GM19463 (cell line): ENCODE measurements at regions not wholly inside any gene's neighbourhood (a gene's known extent, or its start where the extent isn't known, plus 50 kb on each side); places are given as distances from the start of the nearest gene placed in this dataset.
"Not testable (repeated sequence)": the region's sequence is repeated elsewhere in the genome, so short reads cannot be mapped to it uniquely, and the experiment has no call there.

Experiments
- ATAC-seq: cut with Tn5 transposase; IDR thresholded peaks from one replicate; pipeline ENCODE4 v1.9.1; 2021; ENCODE audit warnings: mild to moderate bottlenecking, moderate library complexity; ENCODE audit not compliant: unreplicated experiment

- ATAC-seq = no peak
Measured at GRCh38 chr21:17738176-17738953, 80.8 kb downstream of the C21orf91 start.

- no peak for ATAC-seq
Measured at GRCh38 chr21:17736072-17736471, 83.1 kb downstream of the C21orf91 start.

- no peak for ATAC-seq
Measured at GRCh38 chr21:17733209-17733608, 85.9 kb downstream of the C21orf91 start.

- no peak for ATAC-seq
Measured at GRCh38 chr21:17732306-17732705, 86.8 kb downstream of the C21orf91 start.

- no peak for ATAC-seq
Measured at GRCh38 chr21:17731554-17731953, 87.6 kb downstream of the C21orf91 start.

- no peak for ATAC-seq
Measured at GRCh38 chr21:17730782-17731181, 88.4 kb downstream of the C21orf91 start.

DNA sequence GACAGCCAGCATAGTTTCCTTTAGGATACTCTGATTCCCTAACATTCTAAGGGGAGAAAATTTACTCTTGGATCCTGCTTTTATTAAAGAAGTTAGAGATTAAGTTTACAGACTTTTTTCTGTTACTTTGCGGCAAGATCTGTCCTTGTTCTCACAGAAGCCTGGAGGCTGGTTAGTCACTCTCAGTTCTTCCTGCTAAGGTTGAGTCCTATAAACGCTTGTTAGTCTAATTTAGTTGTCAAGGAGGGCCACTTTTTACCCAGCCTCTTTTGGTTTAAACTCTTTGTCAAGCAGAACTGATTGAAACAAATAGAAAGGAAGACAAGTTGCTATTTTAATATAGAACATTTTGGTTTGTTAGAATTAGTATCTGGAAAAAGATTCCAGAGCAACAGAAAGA, 89.7 kb downstream of the C21orf91 start:
- no peak for ATAC-seq

GRCh38 chr21:17727361-17727760, 91.8 kb downstream of the C21orf91 start:
- no peak for ATAC-seq

DNA sequence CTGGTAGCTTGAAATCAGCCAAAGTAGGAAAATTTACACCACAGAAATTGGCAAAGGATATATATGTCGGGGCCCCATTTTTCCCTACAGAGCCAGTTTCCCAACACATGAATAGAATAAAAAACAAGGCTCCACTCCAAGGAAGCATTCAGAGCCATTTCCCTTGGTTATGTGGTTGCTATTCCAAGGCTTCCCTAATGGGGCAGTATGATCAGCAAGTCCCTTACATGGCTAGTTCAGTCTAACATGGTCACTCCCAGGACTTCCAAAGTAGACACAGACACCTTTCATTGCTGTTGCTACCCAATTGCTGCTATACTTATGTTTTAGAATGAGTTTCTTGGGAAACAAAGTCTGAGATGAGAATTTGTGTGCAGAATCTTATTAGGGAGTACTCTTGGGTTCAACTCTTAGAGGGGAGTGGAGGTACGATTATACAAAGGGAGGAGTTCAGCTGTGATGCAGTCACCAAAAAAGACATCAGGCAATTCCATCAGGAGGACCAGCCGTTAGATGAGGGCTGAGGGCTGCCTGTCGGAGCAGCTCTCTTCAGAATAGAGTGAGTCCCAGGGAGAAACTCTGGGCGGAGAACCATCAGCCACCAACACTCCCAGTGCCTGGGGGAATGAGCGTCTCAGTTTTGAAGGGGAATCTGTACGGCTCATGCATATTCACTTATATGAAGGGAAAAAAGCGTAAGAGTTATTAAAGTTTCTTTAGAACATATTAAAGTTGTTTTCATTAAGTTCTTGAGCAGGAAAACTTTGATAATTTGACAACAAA, 92.9 kb downstream of the C21orf91 start:
- no peak for ATAC-seq

- no peak for ATAC-seq
Measured at GRCh38 chr21:17725339-17725738, 93.8 kb downstream of the C21orf91 start.

- ATAC-seq = no peak
Measured at GRCh38 chr21:17712887-17713286, 100.2 kb upstream of the BTG3 start.

DNA sequence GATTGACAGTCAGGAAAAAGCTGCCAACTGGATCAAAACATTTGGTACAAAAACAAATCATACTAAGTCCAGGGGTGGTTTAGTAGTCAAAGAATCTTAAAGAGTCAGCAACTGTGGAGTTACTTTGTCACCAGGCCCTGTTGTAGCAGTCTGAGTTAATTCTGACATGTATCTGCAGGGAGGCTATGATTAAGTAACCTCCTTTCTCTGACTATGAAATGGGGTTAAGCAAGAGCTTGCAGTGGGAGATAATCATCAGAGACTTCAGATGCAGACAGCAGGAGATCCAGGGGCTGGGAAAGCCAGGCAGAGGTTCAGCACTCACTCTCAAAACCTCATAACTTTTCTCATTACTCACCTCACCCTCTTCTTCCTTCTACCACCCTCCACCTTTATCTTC, 99.2 kb upstream of the BTG3 start:
- no peak for ATAC-seq

DNA sequence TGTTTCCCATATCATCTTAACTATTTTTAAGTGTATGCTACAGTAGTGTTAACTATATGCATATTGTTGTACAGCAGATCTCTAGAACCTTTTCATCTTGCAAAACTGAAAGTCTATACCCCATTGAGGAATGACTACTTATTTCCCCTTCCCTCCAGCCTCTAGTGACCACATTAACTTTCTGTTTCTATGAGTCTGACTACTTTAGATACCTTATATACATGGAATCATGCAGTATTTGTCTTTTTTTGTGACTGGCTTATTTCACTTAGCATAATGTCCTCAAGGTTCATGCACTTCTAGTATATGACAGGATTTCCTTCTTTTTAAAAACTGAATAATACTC, 96.5 kb upstream of the BTG3 start:
- ATAC-seq = peak; percentile 99

GRCh38 chr21:17708522-17709265, 96.0 kb upstream of the BTG3 start:
- ATAC-seq = peak; percentile 48

DNA sequence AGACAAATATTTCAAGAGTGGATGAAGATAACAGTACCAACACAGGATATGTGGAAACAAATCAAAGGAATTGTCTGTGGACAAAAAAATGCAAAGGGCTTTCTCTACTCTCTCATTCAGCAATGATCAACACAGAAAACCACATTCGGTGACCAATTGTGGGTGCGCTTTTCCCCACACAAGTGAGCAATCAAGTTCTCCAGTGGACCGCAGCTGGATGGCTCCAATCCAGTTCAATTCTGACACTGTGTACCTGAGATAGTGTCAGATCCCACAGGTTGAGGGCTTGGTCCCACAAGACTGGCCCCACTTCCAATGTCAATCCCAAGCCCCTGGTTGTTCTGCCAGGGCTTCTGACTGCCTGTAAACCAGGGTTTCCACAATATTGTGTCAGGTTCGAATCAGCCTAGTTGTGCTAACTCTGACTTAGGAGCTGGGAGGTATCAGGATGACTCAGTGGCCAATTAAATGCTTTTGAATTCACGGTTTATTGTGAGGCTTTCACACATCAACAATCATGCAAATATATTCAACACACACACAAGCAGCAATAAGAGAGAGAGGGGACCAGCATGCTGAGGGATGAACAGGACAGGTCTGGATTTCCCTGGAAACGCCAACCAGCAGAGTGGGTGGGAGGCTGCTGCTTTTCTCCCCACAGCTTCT, 87.0 kb upstream of the BTG3 start:
- ATAC-seq = peak; percentile 80

- no peak for ATAC-seq
Measured at GRCh38 chr21:17697473-17697872, 84.8 kb upstream of the BTG3 start.

- not testable (repeated sequence) for ATAC-seq
Measured at GRCh38 chr21:17694416-17694815, 81.7 kb upstream of the BTG3 start.

DNA sequence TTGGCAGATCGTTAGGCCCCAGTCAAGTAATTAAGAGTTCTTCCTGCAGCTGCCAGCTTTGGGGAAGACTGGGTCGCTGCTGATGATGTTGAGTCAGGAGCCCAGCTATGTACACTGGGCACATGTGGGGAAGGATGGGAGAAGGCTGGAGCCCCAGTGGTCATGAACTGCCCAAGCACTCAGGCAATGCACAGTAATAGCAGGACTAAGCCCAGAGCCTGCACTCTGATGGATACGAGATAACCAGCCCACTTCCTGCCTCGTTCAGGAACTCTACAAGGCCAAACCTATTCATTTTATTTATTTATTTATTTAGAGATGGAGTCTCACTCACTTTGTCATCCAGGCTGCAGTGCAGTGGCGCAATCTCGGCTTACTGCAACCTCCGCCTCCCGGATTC, 81.1 kb upstream of the BTG3 start:
- ATAC-seq = no peak

DNA sequence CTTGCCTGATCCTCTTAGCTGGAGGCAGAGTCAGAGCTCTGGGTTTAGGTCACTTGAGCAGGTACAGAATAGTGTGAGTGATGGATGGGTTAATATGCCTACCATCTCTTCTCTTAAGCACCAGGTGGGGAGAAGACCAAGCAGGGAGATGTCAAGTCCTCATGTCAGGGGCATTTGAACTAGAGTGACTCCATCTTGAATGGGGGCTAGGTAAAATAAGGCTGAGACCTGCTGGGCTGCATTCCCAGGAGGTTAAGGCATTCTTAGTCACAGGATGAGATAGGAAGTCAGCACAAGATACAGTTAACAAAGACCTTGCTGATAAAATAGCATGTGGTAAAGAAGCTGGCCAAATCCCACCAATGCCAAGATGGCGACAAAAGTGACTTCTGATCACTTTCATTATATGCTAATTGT, 77.4 kb upstream of the BTG3 start:
- ATAC-seq = no peak

DNA sequence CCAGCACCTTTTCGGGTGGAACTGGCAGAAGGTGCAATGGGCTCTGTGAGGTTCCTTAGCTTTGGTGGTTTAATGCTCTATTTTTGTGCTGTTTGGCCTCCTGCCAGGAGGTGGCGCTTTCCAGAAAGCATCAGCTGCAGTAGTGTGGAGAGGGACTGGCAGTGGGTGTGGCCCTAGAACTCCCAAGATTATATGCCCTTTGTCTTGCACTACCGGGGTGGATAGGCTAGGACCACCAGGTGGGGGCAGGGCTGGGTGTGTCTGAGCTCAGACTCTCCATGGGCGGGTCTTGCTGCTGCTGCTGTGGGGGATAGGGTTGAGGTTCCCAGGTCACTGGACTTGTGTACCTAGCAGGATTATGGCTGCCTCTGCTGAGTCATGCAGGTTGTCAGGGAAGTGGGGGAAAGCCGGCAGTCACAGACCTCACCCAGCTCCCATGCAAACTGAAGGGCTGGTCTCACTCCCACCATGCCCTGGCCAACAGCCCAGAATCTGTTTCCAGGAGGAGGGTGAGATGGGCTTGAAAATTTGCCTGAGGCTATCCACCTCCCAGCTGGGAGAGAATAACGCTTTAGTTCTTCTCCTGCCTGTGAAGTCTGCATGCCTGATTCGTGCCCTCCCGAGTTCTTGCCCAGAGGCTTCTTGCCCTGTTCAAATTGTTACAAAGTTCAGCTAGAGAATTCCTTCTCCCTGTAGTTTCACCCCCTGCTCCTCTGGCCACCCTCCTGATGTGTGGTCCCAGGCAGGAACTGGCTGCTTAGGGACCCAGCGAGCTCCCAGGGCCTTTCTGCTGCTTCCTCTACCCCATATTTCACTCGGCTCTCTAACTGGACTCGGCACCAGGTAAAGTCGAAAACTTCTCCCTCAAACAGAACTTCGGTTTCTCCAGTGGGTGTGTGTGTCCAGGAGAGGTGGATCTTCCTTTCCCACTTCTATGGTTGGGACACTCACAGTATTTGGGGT, 76.5 kb upstream of the BTG3 start:
- ATAC-seq = no peak
